T-helper 1 cell treated with Interleukin-12 subunit alpha and Interleukin-12 subunit beta and Interleukin-4 antibody, amounts not matched to agents 30 ng/mL and 1 ng/mL, for 36 hours (primary cell): ENCODE measurements at regions not wholly inside any gene's neighbourhood (a gene's known extent, or its start where the extent isn't known, plus 50 kb on each side); places are given as distances from the start of the nearest gene placed in this dataset.

Experiments
- intact Hi-C: fragments of 100-400 bp; cut with micrococcal nuclease; formaldehyde crosslinking; loops from one replicate; pipeline ENCODE4 v1.15.1; 2024

GRCh38 chr3:159643406-159643805, 345.2 kb upstream of the IL12A start:
- intact Hi-C loops, result no loop called here

- intact Hi-C loops, result no loop called here
These were observed 342.8 kb upstream of the IL12A start for GRCh38 chr3:159645874-159646273.

- intact Hi-C loops, result no loop called here
These were observed 338.7 kb upstream of the IL12A start for GRCh38 chr3:159649951-159650350.

GRCh38 chr3:159650726-159651125, 337.9 kb upstream of the IL12A start:
- intact Hi-C loops, result no loop called here

- intact Hi-C loops, result no loop called here
These were observed 336.2 kb upstream of the IL12A start for GRCh38 chr3:159652452-159652851.

GRCh38 chr3:159654183-159655134, 334.2 kb upstream of the IL12A start:
- intact Hi-C loops, result no loop called here

GRCh38 chr3:159655202-159655601, 333.4 kb upstream of the IL12A start:
- intact Hi-C loops, result no loop called here

GRCh38 chr3:159657176-159657575, 331.5 kb upstream of the IL12A start:
- intact Hi-C loops, result no loop called here

GRCh38 chr3:159657629-159658028, 331.0 kb upstream of the IL12A start:
- intact Hi-C loops, result no loop called here

- intact Hi-C loops, result no loop called here
These were observed 328.3 kb upstream of the IL12A start for GRCh38 chr3:159660326-159660725.

- intact Hi-C loops, result no loop called here
These were observed 327.7 kb upstream of the IL12A start for GRCh38 chr3:159660901-159661300.

GRCh38 chr3:159662549-159662948, 326.1 kb upstream of the IL12A start:
- intact Hi-C loops, result no loop called here

GRCh38 chr3:159664006-159664405, 324.6 kb upstream of the IL12A start:
- intact Hi-C loops, result no loop called here

- intact Hi-C loops, result no loop called here
These were observed 324.0 kb upstream of the IL12A start for GRCh38 chr3:159664653-159665052.

GRCh38 chr3:159667261-159667660, 321.4 kb upstream of the IL12A start:
- intact Hi-C loops, result no loop called here

- intact Hi-C loops, result no loop called here
These were observed 320.2 kb upstream of the IL12A start for GRCh38 chr3:159668461-159668860.

GRCh38 chr3:159668990-159669476, 319.6 kb upstream of the IL12A start:
- intact Hi-C loops, result no loop called here

- intact Hi-C loops, result no loop called here
These were observed 318.9 kb upstream of the IL12A start for GRCh38 chr3:159669766-159670165.

- intact Hi-C loops, result no loop called here
These were observed 315.6 kb upstream of the IL12A start for GRCh38 chr3:159672728-159673688.

GRCh38 chr3:159674583-159674982, 314.1 kb upstream of the IL12A start:
- intact Hi-C loops, result no loop called here

GRCh38 chr3:159675285-159675684, 313.4 kb upstream of the IL12A start:
- intact Hi-C loops, result no loop called here

GRCh38 chr3:159679900-159680299, 308.7 kb upstream of the IL12A start:
- intact Hi-C loops, result no loop called here
